GM21381 (cell line): ENCODE measurements at regions not wholly inside any gene's neighbourhood (a gene's known extent, or its start where the extent isn't known, plus 50 kb on each side); places are given as distances from the start of the nearest gene placed in this dataset.

ENCODE experiments used
- ATAC-seq: cut with Tn5 transposase; IDR thresholded peaks from one replicate; pipeline ENCODE4 v1.9.1; 2021; ENCODE audit warnings: mild to moderate bottlenecking, moderate library complexity; ENCODE audit not compliant: unreplicated experiment

GRCh38 chr22:48237466-48238283, 1475.2 kb downstream of the TBC1D22A start:
- no peak for ATAC-seq

GRCh38 chr22:48236261-48236660, 1473.8 kb downstream of the TBC1D22A start:
- ATAC-seq, result no peak

GRCh38 chr22:48235744-48236143, 1473.3 kb downstream of the TBC1D22A start:
- no peak for ATAC-seq

GRCh38 chr22:48234011-48234410, 1471.6 kb downstream of the TBC1D22A start:
- no peak for ATAC-seq

GRCh38 chr22:48233586-48233985, 1471.1 kb downstream of the TBC1D22A start:
- ATAC-seq, result no peak

GRCh38 chr22:48228468-48228867, 1466.0 kb downstream of the TBC1D22A start:
- no peak for ATAC-seq

- ATAC-seq, result no peak
These were observed 1465.0 kb downstream of the TBC1D22A start for GRCh38 chr22:48227341-48228018.

- ATAC-seq, result no peak
These were observed 1463.9 kb downstream of the TBC1D22A start for GRCh38 chr22:48226026-48227013.

GRCh38 chr22:48224332-48224731, 1461.9 kb downstream of the TBC1D22A start:
- ATAC-seq, result no peak

GRCh38 chr22:48223488-48224190, 1461.2 kb downstream of the TBC1D22A start:
- ATAC-seq, result no peak

GRCh38 chr22:48222742-48223487, 1460.5 kb downstream of the TBC1D22A start:
- ATAC-seq, result no peak

- no peak for ATAC-seq
These were observed 1456.5 kb downstream of the TBC1D22A start for GRCh38 chr22:48218889-48219420.

GRCh38 chr22:48217596-48217995, 1455.1 kb downstream of the TBC1D22A start:
- ATAC-seq, result no peak

GRCh38 chr22:48212727-48213126, 1450.3 kb downstream of the TBC1D22A start:
- ATAC-seq, result no peak

GRCh38 chr22:48210812-48211211, 1448.4 kb downstream of the TBC1D22A start:
- ATAC-seq, result no peak

GRCh38 chr22:48210198-48210580, 1447.7 kb downstream of the TBC1D22A start:
- ATAC-seq, result no peak

GRCh38 chr22:48209473-48210197, 1447.2 kb downstream of the TBC1D22A start:
- no peak for ATAC-seq

GRCh38 chr22:48208894-48209293, 1446.4 kb downstream of the TBC1D22A start:
- ATAC-seq, result no peak
